ENCODE measurements at regions not wholly inside any gene's neighbourhood (a gene's known extent, or its start where the extent isn't known, plus 50 kb on each side); places are given as distances from the start of the nearest gene placed in this dataset.

DNA sequence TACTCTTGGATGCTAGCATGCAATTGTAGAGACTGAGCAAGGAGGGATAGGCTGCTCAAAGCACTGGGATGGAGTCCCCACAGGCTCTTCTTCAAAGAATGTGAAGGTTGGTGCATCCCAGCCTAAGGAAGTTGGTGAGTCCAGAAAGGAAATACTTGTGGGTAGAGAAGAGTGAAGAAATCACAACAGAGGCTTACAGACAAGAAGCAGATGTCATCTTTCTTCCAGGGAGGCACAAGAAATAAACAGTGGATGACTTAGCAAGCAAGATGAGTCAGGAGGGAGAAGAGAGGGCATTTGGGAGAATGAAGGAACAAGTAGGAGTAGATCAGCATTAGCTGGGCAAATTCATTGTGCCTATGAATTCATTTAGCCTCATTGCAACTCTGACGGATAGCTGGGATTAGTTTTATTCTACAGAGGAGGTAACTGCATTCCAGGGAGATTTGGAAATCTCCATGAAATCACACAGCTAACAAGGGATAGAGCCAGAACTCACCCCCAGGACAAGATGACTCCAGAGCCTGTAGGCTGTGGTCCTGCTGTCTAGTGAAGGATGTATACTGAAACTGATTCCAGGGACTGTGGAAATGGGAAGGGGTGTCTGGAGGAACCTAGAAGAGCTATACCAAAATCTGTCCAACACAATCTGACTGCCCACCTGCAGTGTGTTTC, 125.8 kb upstream of the SPTLC3 start:
- WGBS = 86% methylated on average over 1 of the region's 1 CpG
- TF ChIP-seq HNF4A (conservative IDR thresholded peaks at IDR 0.05) = no peak
- no peak for TF ChIP-seq TAF1 (conservative IDR thresholded peaks at IDR 0.05)
- TF ChIP-seq YY1 (IDR thresholded peaks at IDR 0.05) = no peak
- no peak for TF ChIP-seq RXRA (IDR thresholded peaks at IDR 0.05)
- TF ChIP-seq, protein P1, sequence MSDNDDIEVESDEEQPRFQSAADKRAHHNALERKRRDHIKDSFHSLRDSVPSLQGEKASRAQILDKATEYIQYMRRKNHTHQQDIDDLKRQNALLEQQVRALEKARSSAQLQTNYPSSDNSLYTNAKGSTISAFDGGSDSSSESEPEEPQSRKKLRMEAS (IDR thresholded peaks at IDR 0.05) = no peak
- no peak for TF ChIP-seq ATF3 (IDR thresholded peaks at IDR 0.05)
- no peak for TF ChIP-seq GABPA (IDR thresholded peaks at IDR 0.05 in 1 of 2, conservative IDR thresholded peaks at IDR 0.05 in 1 of 2)
- no peak for TF ChIP-seq FOXA1 (IDR thresholded peaks at IDR 0.05)
- no peak for TF ChIP-seq RAD21 (IDR thresholded peaks at IDR 0.05)
- no peak for TF ChIP-seq FOXA2 (IDR thresholded peaks at IDR 0.05)
- TF ChIP-seq JUND (IDR thresholded peaks at IDR 0.05) = no peak
- H3K9ac ChIP-seq (ENCODE audit: low read depth in 1 of 2, low read length in 2 of 2) = no peak overlapping the region
- H3K9me3 ChIP-seq (ENCODE audit: control insufficient read depth in 4 of 4, low read length in 3 of 4) = no peaks in the 10 kb centered on the region
- H3K4me3 ChIP-seq (ENCODE audit: low read depth in 1 of 3, low read length in 3 of 3) = no peak overlapping the region
- H3K36me3 ChIP-seq (ENCODE audit: control insufficient read depth in 4 of 4, insufficient read depth in 3 of 4, low read depth in 1 of 4, low read length in 3 of 4) = no peaks in the 10 kb centered on the region
- H3K27me3 ChIP-seq (ENCODE audit: control insufficient read depth in 4 of 4, insufficient read depth in 4 of 4, low read length in 3 of 4) = peaks cover 0 to 8% (median 2%) of the 10 kb centered on the region in 4 donors
- DNase-seq (ENCODE audit: low spot score) = no peak
- H3K4me1 ChIP-seq (ENCODE audit: control insufficient read depth in 4 of 4, insufficient read depth in 4 of 4, low read length in 3 of 4) = no peaks in the 10 kb centered on the region
- no peak overlapping the region for H3K27ac ChIP-seq (ENCODE audit: low read depth in 1 of 2, low read length in 2 of 2)

DNA sequence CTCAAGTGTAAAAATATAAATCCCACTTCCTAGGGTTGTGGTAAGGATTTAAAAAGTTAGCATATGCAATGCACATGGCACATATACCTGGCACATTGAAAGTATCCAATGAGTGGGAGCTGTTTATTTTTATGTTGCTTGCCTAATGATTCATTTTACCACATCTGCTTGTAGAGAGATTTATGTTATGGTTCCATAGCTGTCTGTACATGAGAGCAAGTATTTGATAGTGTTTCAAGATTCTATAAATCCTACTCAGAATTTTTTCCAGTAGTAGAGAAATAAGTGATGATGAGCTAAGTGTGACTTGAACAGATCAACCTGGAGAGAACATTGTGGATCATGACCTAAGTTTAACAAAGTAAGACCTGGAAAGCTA, 125.3 kb upstream of the SPTLC3 start:
- no peaks in the 10 kb centered on the region for H3K9me3 ChIP-seq (ENCODE audit: control insufficient read depth in 4 of 4, low read length in 3 of 4)
- H3K9ac ChIP-seq (ENCODE audit: low read depth in 1 of 2, low read length in 2 of 2) = no peak overlapping the region
- DNase-seq (ENCODE audit: low spot score) = no peak
- H3K27ac ChIP-seq (ENCODE audit: low read depth in 1 of 2, low read length in 2 of 2) = no peak overlapping the region
- no peaks in the 10 kb centered on the region for H3K36me3 ChIP-seq (ENCODE audit: control insufficient read depth in 4 of 4, insufficient read depth in 3 of 4, low read depth in 1 of 4, low read length in 3 of 4)
- H3K27me3 ChIP-seq (ENCODE audit: control insufficient read depth in 4 of 4, insufficient read depth in 4 of 4, low read length in 3 of 4) = peaks cover 0 to 5% (median 2%) of the 10 kb centered on the region in 4 donors
- no peaks in the 10 kb centered on the region for H3K4me1 ChIP-seq (ENCODE audit: control insufficient read depth in 4 of 4, insufficient read depth in 4 of 4, low read length in 3 of 4)
- H3K4me3 ChIP-seq (ENCODE audit: low read depth in 1 of 3, low read length in 3 of 3) = no peak overlapping the region
- TF ChIP-seq ATF3 (IDR thresholded peaks at IDR 0.05) (no peak), REST (IDR thresholded peaks at IDR 0.05) (no peak), NR2F2 (IDR thresholded peaks at IDR 0.05) (no peak), RAD21 (IDR thresholded peaks at IDR 0.05) (no peak)

GRCh38 chr20:12886618-12887363, 122.0 kb upstream of the SPTLC3 start:
- Histone ChIP-seq H3K4me1 (ENCODE audit: control insufficient read depth in 4 of 4, insufficient read depth in 4 of 4, low read length in 3 of 4) (no peaks in the 10 kb centered on the region), H3K36me3 (ENCODE audit: control insufficient read depth in 4 of 4, insufficient read depth in 3 of 4, low read depth in 1 of 4, low read length in 3 of 4) (no peaks in the 10 kb centered on the region), H3K27ac (ENCODE audit: low read depth in 1 of 2, low read length in 2 of 2) (no peak overlapping the region), H3K4me3 (ENCODE audit: low read depth in 1 of 3, low read length in 3 of 3) (no peak overlapping the region), H3K27me3 (ENCODE audit: control insufficient read depth in 4 of 4, insufficient read depth in 4 of 4, low read length in 3 of 4) (peaks cover 0 to 4% (median 1%) of the 10 kb centered on the region in 4 donors), H3K9ac (ENCODE audit: low read depth in 1 of 2, low read length in 2 of 2) (no peak overlapping the region), H3K9me3 (ENCODE audit: control insufficient read depth in 4 of 4, low read length in 3 of 4) (no peaks in the 10 kb centered on the region)
- 77% methylated on average over 5 of the region's 5 CpGs for WGBS
- no peak for DNase-seq (ENCODE audit: low spot score)
- TF ChIP-seq HNF4A (conservative IDR thresholded peaks at IDR 0.05) = no peak
- TF ChIP-seq HNF4G (IDR thresholded peaks at IDR 0.05) = no peak
- TF ChIP-seq YY1 (IDR thresholded peaks at IDR 0.05) = no peak
- TF ChIP-seq RAD21 (IDR thresholded peaks at IDR 0.05) = no peak
- no peak for TF ChIP-seq FOXA2 (IDR thresholded peaks at IDR 0.05)
- TF ChIP-seq EGR1 (IDR thresholded peaks at IDR 0.05; ENCODE audit: low read depth in 2 of 2) = no peak
